ENCODE measurements at regions not wholly inside any gene's neighbourhood (a gene's known extent, or its start where the extent isn't known, plus 50 kb on each side); places are given as distances from the start of the nearest gene placed in this dataset.
A peak's percentile ranks its signal among the peaks of the same experiment; 100 is the strongest.

GRCh38 chr11:23288003-23288783 lies 427.9 kb upstream of the CCDC179 start:
- Histone ChIP-seq H3K27ac (no peak overlapping the region), H3K27me3 (no peaks in the 10 kb centered on the region), H3K4me3 (no peak overlapping the region), H3K36me3 (no peaks in the 10 kb centered on the region), H3K9me3 (no peaks in the 10 kb centered on the region), H3K4me1 (peaks cover 0 to 5% (median 0%) of the 10 kb centered on the region in 4 donors)
- intact Hi-C loops (cut with DNase I; ENCODE audit: low total_unique reads), result no loop called here
- TF ChIP-seq, protein P1, sequence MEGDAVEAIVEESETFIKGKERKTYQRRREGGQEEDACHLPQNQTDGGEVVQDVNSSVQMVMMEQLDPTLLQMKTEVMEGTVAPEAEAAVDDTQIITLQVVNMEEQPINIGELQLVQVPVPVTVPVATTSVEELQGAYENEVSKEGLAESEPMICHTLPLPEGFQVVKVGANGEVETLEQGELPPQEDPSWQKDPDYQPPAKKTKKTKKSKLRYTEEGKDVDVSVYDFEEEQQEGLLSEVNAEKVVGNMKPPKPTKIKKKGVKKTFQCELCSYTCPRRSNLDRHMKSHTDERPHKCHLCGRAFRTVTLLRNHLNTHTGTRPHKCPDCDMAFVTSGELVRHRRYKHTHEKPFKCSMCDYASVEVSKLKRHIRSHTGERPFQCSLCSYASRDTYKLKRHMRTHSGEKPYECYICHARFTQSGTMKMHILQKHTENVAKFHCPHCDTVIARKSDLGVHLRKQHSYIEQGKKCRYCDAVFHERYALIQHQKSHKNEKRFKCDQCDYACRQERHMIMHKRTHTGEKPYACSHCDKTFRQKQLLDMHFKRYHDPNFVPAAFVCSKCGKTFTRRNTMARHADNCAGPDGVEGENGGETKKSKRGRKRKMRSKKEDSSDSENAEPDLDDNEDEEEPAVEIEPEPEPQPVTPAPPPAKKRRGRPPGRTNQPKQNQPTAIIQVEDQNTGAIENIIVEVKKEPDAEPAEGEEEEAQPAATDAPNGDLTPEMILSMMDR (IDR thresholded peaks at IDR 0.05), result no peak
- DNase-seq, result no peak

DNA sequence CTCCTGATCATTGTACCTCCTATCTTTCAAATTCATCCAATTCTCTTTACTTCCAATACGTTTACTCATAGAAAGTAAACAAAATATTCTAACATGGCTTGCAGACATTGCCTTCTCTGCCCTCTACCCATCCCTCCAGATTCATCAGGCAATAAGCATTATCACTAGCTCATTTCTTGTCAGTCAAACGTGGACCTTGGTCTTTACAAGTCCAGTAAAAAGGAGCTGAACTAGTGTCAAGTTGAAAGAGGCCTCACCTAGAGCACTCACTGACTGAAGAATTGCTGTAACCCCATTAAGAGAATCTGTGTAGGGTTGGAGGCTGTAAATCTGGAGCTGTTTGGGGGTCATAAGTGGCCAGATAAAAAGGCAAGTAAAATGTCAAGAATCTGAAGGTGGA lies 435.0 kb upstream of the CCDC179 start:
- Histone ChIP-seq H3K4me3 (no peak overlapping the region), H3K27me3 (no peaks in the 10 kb centered on the region), H3K27ac (no peak overlapping the region), H3K4me1 (no peaks in the 10 kb centered on the region), H3K36me3 (no peaks in the 10 kb centered on the region), H3K9me3 (no peaks in the 10 kb centered on the region)
- TF ChIP-seq, protein P1 (IDR thresholded peaks at IDR 0.05), result no peak
- no peak for DNase-seq
- intact Hi-C loops (cut with DNase I; ENCODE audit: low total_unique reads), result no loop called here

DNA sequence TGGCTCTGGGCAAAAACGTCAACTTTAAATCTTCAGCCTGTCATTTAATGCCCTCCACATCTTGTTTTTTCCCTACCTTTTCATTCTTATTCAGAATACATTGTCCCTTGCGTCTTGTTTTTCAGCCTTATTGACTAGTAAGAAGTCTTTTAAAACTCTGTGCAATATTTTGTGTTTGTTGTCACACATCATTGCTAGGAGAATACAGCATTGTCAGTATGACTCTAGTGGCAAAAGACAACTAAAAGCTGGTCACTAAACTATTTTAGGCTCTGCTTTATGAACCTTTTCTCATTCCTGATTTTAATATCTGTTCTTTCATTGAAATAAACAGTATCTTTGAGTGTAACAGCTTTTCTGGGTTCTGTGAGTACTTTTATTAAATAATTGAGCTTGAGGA lies 447.8 kb upstream of the CCDC179 start:
- no peaks in the 10 kb centered on the region for H3K9me3 ChIP-seq
- no peak for DNase-seq
- no peaks in the 10 kb centered on the region for H3K27me3 ChIP-seq
- H3K4me1 ChIP-seq, result peaks cover 0 to 29% (median 2%) of the 10 kb centered on the region in 4 donors
- peak overlapping the region; percentile 4 to 45 for H3K27ac ChIP-seq
- no peak overlapping the region for H3K4me3 ChIP-seq
- H3K36me3 ChIP-seq, result no peaks in the 10 kb centered on the region
- intact Hi-C loops (cut with DNase I; ENCODE audit: low total_unique reads), result no loop called here
- TF ChIP-seq, protein P1 (IDR thresholded peaks at IDR 0.05), result no peak

GRCh38 chr11:23310276-23310675 lies 450.0 kb upstream of the CCDC179 start:
- intact Hi-C loops (cut with DNase I; ENCODE audit: low total_unique reads), result no loop called here
- Histone ChIP-seq H3K27ac (no peak overlapping the region), H3K27me3 (no peaks in the 10 kb centered on the region), H3K4me1 (peaks cover 0 to 34% (median 2%) of the 10 kb centered on the region in 4 donors), H3K9me3 (no peaks in the 10 kb centered on the region), H3K36me3 (no peaks in the 10 kb centered on the region), H3K4me3 (no peak overlapping the region)
- DNase-seq, result no peak
- TF ChIP-seq, protein P1 (IDR thresholded peaks at IDR 0.05), result no peak

- Histone ChIP-seq H3K36me3 (no peaks in the 10 kb centered on the region), H3K27ac (peak overlapping the region in 1 of 2 donors; percentile 15), H3K9me3 (no peaks in the 10 kb centered on the region), H3K4me3 (no peak overlapping the region), H3K4me1 (peaks cover 0 to 34% (median 2%) of the 10 kb centered on the region in 4 donors), H3K27me3 (no peaks in the 10 kb centered on the region)
- intact Hi-C loops (cut with DNase I; ENCODE audit: low total_unique reads), result no loop called here
- TF ChIP-seq, protein P1 (IDR thresholded peaks at IDR 0.05), result no peak
- no peak for DNase-seq
Observed at GRCh38 chr11:23311986-23312940, 452.0 kb upstream of the CCDC179 start.

All from tibial artery (tissue), 4 donors.